GM10248 (cell line): ENCODE measurements at regions not wholly inside any gene's neighbourhood (a gene's known extent, or its start where the extent isn't known, plus 50 kb on each side); places are given as distances from the start of the nearest gene placed in this dataset.

Experiments used
- CTCF ChIA-PET: fragments of 300-600 bp; sonication (Branson Sonifier 250); formaldehyde crosslinking; extraction: SDS; loops from one replicate; lab custom pipeline; 2021; ENCODE audit warnings: antibody characterized with exemption; lab: Yijun Ruan, JAX
- POLR2A ChIA-PET: fragments of 350-650 bp; sonication (Branson Sonifier 250); formaldehyde crosslinking; extraction: SDS; loops from one replicate; lab custom pipeline; 2020; ENCODE audit warnings: antibody characterized with exemption; lab: Yijun Ruan, JAX
- DNase-seq: peaks from one replicate; pipeline ENCODE4 v3.0.0; 2012; ENCODE audit errors: extremely low spot score
- CTCF ChIP-seq: IDR thresholded peaks from 2 replicates; pipeline ENCODE4 v1.5.1; 2012; ENCODE audit warnings: mild to moderate bottlenecking, low read depth; ENCODE audit errors: extremely low read depth, missing control alignments, control extremely low read depth

DNA sequence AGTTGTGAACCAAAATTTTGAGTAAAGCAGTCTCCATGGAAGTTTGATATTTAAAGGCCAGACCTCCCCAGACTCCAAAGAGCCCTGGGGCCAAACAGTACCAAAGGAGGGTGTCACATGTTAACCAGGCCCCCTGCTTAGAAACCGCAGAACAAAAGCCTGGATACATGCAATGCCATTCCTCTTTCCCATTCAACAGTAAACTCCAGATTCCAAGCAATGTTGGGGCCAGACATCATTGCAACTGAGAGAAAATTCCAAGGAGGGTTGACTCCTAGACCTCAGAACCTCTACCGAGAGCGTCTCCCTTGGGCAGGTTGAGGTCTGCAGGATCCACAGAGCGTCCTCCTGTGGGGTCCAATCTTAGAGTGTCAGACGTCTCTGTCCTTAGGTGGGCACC is 404.4 kb upstream of the SYT4 start:
- ChIA-PET CTCF (no interaction called here), POLR2A (no interaction called here)
- TF ChIP-seq CTCF = no peak
- DNase-seq = no peak

DNA sequence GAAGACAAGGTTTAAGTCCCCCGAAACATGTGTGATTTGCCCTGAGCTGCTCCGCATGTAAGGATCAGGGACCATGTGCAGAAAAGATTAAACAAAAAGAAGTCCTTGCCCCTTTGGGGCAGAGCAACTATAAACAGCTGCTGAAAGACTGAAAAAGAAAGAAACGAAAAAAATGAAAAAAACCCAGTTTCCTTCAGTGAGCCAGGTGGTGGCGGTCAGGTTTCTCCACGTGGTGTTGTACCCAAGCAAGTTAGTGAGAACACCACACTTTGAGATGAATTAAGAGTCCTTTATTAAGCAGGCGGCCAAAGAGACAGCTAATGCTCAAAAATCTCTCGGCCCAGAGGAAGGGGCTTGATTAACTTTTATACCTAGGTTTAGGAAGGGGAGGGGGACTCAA is 404.9 kb upstream of the SYT4 start:
- CTCF ChIA-PET = no interaction called here
- POLR2A ChIA-PET = no interaction called here
- TF ChIP-seq CTCF = no peak
- DNase-seq = no peak

DNA sequence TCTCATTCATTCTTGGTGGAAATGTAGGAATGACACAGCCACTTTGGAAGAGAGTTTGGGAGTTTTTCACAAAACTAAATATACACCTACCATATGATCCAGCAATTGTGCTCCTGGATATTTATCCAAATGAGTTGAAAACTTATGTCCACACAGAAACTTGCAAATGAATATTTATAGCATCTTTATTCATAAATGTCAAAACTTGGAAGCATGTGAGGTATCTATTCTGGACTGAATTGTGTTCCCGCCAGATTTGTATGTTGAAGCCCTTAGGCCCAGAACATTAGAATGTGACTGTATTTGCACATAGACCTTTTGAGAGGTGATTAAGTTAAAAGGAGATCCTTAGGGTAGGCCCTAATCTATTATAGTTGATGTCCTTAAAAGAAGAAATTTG is 409.4 kb upstream of the SYT4 start:
- DNase-seq = no peak
- TF ChIP-seq CTCF = no peak
- CTCF ChIA-PET = no interaction called here
- POLR2A ChIA-PET = no interaction called here

DNA sequence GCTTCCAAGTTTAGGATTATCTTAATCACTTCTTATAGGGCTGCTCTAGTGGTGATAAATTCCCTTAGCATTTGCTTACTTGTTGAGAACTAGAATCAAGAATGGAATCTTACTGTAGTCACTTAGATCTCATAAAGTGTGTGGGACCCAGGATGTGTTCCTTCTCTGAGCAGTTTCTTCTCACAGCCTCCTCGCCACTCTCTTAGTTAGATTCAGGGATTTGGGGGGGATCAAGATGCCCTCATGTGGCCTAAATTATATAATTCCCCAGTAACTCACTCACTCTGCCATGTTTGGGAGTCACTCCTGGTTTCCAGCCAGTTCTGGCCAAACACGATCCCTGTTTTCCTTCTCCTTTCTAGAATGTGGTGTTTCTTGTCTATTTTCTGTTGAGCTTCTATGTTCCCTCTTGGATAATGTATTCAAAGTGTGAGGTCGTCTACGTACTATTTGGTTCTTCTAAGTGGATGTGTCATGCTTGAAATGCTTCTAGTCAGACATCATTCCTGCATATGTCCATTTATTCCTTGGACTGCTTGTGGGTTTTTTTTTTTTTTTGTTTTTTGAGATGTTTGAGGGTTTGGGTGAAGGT is 414.9 kb upstream of the SYT4 start:
- TF ChIP-seq CTCF = no peak
- CTCF ChIA-PET = no interaction called here
- POLR2A ChIA-PET = no interaction called here
- no peak for DNase-seq

GRCh38 chr18:43702399-43702798 is 425.1 kb upstream of the SYT4 start:
- POLR2A ChIA-PET = no interaction called here
- DNase-seq = no peak
- TF ChIP-seq CTCF = no peak
- CTCF ChIA-PET = interaction anchor here (1.5 kb wide), 1 partner anchor 41 kb away, joined by 4 read pairs; no protein-coding TSS in a partner anchor

GRCh38 chr18:43703050-43703449 is 425.8 kb upstream of the SYT4 start:
- ChIA-PET POLR2A (no interaction called here), CTCF (no interaction called here)
- TF ChIP-seq CTCF = no peak
- no peak for DNase-seq
